ENCODE measurements at regions not wholly inside any gene's neighbourhood (a gene's known extent, or its start where the extent isn't known, plus 50 kb on each side); places are given as distances from the start of the nearest gene placed in this dataset.

GRCh38 chr6:155629652-155630051 is 174.0 kb upstream of the NOX3 start:
- no peaks in the 10 kb centered on the region for H3K36me3 ChIP-seq (ENCODE audit: control insufficient read depth in 1 of 2, insufficient read depth in 2 of 2, low read length in 2 of 2)
- H3K79me2 ChIP-seq (ENCODE audit: insufficient read depth, low read length) = no peaks in the 10 kb centered on the region
- TF ChIP-seq CTCF (IDR thresholded peaks at IDR 0.05 in 2 of 3, conservative IDR thresholded peaks at IDR 0.05 in 1 of 3; ENCODE audit: borderline replicate concordance in 1 of 3, insufficient read depth in 1 of 3, low read depth in 2 of 3, low read length in 2 of 3) (no peak), EZH2 (IDR thresholded peaks at IDR 0.05) (no peak), RAD21 (IDR thresholded peaks at IDR 0.05; ENCODE audit: low read depth) (no peak), EGR1 (IDR thresholded peaks at IDR 0.05; ENCODE audit: low read depth) (no peak), ZNF274 (IDR thresholded peaks at IDR 0.05; ENCODE audit: low read depth, low read length) (no peak), ZFX (IDR thresholded peaks at IDR 0.05) (no peak), ATF3 (IDR thresholded peaks at IDR 0.05) (no peak), POLR2AphosphoS5 (IDR thresholded peaks at IDR 0.05; ENCODE audit: low read depth, low read length) (no peak), TCF7L2 (IDR thresholded peaks at IDR 0.05; ENCODE audit: borderline replicate concordance, extremely low read depth, insufficient read depth, insufficient read length) (no peak), SP1 (IDR thresholded peaks at IDR 0.05; ENCODE audit: low read depth) (no peak), YY1 (IDR thresholded peaks at IDR 0.05; ENCODE audit: extremely low read depth, insufficient replicate concordance, low read depth, low read length) (no peak), CBX3 (IDR thresholded peaks at IDR 0.05; ENCODE audit: low read depth) (no peak), SRF (IDR thresholded peaks at IDR 0.05; ENCODE audit: low read depth) (no peak)
- TF ChIP-seq, protein P1, sequence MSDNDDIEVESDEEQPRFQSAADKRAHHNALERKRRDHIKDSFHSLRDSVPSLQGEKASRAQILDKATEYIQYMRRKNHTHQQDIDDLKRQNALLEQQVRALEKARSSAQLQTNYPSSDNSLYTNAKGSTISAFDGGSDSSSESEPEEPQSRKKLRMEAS (IDR thresholded peaks at IDR 0.05) = no peak
- H3K27me3 ChIP-seq (ENCODE audit: insufficient read depth, low read length) = no peaks in the 10 kb centered on the region
- H3K4me1 ChIP-seq (ENCODE audit: control insufficient read depth in 1 of 2, insufficient read depth in 2 of 2, low read length in 2 of 2) = no peaks in the 10 kb centered on the region
- ChIA-PET RAD21 (ENCODE audit: low non-redundant PET in 1 of 2, low total read pairs in 2 of 2, uncharacterized antibody in 2 of 2, unreplicated experiment in 2 of 2) (no interaction called here), CTCF (no interaction called here), POLR2A (no interaction called here)
- DNase-seq (ENCODE audit: low read depth, low spot score) (no peak), ATAC-seq (no peak)
- H3K27ac ChIP-seq (ENCODE audit: low read depth, low read length) = no peak overlapping the region
- H3K4me2 ChIP-seq (ENCODE audit: low read length) = no peak overlapping the region
- H3K9me3 ChIP-seq (ENCODE audit: control insufficient read depth in 1 of 2, insufficient read depth in 1 of 2, low read depth in 1 of 2, low read length in 2 of 2) = no peaks in the 10 kb centered on the region
- no peak overlapping the region for H3K4me3 ChIP-seq (replicated peaks in 1 of 2; ENCODE audit: low read depth in 1 of 2, low read length in 2 of 2)
- H3K9ac ChIP-seq (ENCODE audit: low read length) = no peak overlapping the region
- BruUV-seq (replicated peaks) = no TSS peak
- no peaks in the 10 kb centered on the region for H4K20me1 ChIP-seq (ENCODE audit: insufficient read depth)
- intact Hi-C loops (cut with micrococcal nuclease) = no loop called here
- H3K9me2 ChIP-seq (ENCODE audit: insufficient read depth) = no peaks in the 10 kb centered on the region
- H2AFZ ChIP-seq (ENCODE audit: low read depth, low read length, poor library complexity, severe bottlenecking) = no peak overlapping the region
